HG03442 (cell line): ENCODE measurements at regions not wholly inside any gene's neighbourhood (a gene's known extent, or its start where the extent isn't known, plus 50 kb on each side); places are given as distances from the start of the nearest gene placed in this dataset.

ENCODE experiments used
- ATAC-seq: cut with Tn5 transposase; IDR thresholded peaks from one replicate; pipeline ENCODE4 v1.9.1; 2021; ENCODE audit warnings: mild to moderate bottlenecking, moderate library complexity; ENCODE audit not compliant: unreplicated experiment

DNA sequence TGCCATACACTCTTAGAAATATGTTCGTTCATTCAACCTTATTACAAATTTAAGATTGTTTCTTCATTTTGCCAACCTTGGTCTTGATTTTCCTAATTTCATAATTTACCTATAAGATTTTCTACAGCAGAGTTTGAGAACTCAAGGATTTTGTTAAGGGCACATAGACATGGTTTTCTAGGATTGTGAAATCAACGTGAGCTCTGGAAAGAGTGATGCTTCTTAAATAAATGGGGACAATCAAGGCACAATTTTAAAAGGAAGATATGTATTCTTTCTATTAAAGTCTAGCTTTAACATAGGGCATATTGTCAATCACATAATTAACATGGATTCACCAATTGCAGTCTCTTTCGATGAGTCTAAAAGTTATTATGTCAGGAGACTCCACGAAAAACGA, 174.2 kb upstream of the PHF14 start:
- no peak for ATAC-seq

DNA sequence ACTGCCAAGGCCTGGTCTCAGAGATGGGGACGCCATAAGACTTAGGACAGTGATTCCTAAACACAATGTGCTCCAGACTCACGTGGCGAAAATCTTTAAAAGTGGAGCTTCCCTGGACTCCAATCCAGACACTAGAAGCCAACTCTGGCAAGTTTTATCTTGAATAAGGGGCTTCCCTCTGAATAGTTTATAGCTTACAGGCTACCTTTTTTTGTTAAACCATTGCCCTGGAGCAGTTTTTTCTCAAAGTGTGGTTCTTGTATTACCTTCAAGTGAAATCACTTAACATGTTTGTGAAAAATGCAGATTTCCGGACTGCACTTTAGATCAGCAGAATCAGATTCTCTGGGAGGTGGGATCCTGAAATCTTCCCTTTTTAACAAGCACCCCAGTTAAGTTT, 171.7 kb upstream of the PHF14 start:
- no peak for ATAC-seq

DNA sequence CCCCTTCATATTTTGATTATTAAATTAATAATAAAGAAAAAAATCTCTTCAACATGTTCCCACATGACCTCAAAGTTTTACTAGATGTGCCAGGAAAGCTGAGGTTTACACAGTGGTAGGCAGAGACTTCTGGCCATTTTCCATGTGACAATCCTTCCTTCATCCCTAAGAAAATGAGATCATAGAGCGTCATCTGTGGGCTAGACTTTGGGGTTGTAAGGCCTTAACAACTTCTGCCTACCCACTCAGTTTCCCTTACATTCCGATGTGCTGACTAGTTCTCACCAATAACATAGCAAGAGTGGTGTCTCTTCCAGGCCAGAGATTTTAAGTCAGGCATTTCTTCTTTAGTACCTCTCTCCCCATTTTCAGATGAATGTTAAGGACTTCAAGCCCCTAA, 171.1 kb upstream of the PHF14 start:
- ATAC-seq: no peak

DNA sequence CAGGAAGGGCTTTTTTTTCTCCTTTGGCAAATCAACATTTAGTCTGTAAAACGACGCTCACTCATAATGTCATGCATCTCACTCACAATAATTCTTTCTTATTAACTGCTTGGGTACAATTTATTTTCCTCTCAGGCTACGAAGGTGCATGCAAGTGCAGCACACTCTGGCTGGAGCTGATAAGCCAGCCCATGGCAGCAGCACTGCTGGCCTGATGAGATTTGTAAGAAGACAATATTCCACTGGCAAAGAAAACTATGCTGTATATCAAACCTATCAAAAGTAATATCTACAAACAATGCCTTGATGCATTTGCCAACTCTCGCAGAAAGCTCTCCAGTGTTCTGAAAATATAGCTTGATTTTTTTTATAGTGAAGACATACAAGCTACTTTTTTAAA, 170.0 kb upstream of the PHF14 start:
- no peak for ATAC-seq

DNA sequence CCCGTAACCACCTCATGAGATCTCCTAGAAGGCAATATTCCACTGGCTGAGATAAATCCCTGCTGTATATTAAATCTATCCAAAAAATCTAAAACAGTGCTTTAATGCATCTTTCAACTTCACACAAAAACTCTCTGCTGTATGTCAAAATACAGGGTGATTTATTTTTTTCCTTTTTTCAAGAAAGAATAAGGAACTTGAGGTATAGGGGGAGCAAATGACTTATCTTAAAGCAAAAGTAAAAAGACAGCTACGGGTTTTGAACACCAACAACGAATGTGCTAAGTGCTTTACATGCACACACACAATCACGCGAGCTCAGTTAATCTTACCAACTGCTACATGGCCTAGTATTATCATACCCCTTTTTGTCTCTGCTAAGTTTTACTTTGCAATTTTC, 168.9 kb upstream of the PHF14 start:
- ATAC-seq: no peak

DNA sequence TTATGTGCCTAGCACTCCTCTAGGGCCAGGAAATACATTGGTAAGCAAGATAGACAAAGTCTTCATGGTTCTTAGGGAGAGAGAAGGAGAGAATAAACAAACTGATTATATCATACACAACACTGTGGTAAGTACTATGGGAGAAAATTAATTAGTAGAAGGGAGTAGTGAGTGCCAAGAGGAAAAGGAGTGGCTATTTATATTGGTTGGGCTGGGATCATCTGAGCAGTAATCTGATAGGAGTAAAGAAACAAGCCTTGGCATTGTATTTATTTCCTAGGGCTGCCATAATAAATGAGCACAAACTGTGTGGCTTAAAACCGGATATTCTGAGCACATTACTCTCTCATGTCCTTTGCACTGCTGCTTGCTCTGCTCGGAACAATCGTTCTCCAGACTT, 158.1 kb upstream of the PHF14 start:
- ATAC-seq: no peak

DNA sequence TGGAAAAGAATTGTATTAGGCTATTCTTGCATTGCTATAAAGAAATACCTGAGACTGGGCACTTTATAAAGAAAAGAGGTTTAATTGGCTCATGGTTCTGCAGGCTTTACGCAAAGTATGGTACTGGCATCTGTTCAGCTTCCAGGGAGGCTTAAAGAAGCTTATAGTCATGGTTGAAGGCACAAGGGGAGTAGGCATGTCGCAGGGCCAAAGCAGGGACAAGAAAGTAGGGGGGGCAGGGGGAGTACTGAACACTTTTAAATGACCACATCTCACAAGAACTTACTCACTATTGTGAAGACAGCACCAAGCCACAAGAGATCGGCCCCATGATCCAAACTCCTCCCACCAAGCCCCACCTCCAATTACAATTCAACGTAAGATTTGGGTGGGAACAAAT, 152.5 kb upstream of the PHF14 start:
- ATAC-seq: no peak

DNA sequence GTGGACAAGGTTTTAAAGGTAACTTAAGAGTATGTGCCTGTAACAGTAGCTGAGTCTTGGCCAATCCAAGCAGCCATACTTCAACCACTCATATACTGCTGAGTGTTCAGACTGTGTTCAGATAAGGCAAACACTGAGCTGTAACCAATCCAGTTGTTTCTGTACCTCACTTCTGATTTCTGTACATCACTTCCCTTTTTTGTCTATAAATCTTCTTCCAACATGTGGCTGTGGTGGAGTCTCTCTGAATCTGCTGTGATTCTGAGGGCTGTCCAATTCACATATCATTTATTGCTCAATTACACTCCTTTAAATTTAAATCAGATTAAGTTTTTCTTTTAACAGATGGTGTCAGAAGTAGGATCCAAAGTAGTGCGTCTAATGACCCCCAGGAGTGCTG, 149.5 kb upstream of the PHF14 start:
- no peak for ATAC-seq

DNA sequence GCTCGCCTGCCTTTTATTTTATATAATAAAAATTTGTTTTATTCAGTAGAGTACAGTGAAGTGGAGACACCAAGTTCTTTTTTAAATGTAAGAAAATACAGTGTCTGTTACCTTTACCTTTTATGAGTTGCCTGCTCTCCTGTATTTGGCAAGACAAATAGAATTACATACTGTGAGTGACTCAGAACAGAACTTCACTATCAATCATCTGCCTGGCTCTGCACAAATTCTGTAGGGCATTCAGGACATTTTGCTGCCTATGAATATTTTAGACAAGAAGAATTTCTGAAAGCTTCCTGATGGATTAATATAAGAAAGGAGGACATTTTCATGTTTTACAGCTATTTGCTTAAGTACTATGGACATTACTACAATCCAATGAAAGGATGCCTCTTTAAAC, 135.4 kb upstream of the PHF14 start:
- no peak for ATAC-seq

DNA sequence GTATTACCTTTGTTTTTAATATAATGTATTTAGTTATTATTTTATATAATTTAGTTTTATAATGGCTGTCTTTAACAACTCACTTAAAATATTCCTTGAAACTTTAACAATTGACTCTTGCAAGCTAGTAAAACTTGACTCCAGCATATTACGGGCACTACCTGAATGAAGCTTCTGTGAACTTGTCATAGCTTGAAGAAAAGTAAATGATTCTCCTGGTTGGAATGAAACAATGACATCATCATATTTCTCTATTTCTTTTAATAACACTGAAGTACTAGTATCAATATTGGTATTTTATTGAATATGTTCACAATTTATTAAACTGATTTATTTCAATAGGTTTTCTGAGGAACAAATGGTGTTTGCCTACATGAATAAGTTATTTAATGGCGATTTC, 128.4 kb upstream of the PHF14 start:
- no peak for ATAC-seq

DNA sequence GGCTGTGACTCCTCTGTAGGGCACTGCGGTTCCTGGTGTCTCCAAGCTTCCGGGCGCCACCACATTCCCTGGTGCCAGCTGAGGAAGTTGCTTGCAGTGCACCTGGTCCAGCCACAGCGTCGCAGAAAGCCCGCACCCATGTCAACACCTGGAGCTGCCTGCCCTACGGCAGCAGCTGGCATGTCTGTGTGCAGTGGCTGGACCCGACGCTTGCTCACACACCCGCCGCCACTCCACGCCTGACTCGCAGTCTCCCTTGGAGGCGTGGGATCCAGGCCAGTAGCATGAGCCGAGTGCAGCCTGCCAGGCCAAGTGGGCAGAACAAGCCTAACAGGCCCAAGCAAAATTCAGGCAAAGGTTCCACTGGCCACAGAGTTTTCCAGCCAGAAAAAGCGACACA, 118.1 kb upstream of the PHF14 start:
- no peak for ATAC-seq

DNA sequence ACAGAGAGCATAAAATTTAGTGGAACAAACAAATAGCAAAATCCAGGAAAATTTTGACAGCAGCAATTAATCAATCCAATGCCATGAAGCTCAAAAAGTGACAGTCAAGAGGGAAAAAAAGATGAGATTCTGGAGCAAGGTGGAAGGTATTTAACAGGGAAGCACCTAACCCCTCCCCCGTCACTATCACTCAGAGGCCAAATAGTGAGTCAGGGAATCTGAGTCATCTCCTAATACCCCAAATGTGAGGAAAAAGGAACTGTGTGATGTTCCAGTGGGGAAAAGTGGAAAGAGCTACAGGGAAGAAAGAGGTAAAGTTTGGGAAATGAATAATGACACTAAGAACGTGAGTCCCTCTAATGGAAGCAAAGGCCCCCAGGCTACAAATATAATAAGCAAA, 113.2 kb upstream of the PHF14 start:
- no peak for ATAC-seq

DNA sequence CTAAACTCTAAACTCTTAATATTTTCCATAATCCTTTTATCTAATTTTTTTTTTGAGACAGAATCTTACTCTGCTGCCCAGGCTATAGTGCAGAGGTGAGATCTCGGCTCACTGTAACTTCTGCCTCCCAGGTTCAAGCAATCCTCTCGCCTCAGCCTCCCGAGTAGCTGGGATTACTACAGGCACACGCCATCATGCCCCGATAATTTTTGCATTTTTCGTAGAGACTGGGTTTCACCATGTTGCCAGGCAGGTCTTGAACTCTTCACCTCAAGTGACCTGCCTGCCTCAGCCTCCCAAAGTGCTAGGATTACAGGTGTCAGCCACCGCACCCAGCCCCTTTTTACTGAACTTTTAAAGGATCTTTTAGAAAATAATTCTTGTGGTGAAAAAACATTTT, 110.2 kb upstream of the PHF14 start:
- ATAC-seq: no peak

DNA sequence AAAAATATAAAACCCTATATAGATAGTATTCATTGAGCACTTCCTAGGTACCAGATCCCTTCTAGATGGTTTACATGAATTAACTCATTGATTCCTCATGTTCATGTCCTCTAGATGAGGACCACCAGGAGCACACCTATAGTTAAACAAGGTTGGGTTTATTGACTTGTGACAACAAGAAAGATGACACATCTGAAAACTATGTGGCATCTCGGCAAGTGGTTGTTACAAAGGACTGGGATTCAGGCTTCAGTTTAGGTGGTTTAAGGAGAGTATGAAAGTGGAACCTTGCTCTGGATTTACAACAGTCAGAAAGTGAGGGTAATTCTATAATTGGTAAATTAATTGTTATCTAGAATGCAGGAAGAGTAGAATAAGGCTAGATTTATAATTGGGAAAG, 99.0 kb upstream of the PHF14 start:
- no peak for ATAC-seq

DNA sequence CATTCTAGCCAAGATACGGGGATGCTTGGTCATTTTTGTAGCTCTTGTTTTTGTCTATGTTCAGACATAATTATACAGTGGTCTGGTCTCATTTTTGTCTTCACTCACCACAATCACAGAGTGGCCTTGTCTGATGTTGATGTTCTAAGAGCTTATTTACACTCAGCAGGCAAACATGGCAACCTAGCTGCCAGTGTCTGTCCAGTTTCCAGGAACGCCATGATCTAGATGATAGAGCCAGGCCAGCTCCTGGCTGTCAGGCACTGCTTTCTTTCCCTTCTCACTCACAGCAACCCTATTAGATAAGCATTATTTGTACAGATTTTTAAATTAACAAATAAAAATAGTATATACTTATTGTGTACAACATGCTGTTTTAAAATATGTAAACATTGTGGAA, 98.6 kb upstream of the PHF14 start:
- no peak for ATAC-seq

DNA sequence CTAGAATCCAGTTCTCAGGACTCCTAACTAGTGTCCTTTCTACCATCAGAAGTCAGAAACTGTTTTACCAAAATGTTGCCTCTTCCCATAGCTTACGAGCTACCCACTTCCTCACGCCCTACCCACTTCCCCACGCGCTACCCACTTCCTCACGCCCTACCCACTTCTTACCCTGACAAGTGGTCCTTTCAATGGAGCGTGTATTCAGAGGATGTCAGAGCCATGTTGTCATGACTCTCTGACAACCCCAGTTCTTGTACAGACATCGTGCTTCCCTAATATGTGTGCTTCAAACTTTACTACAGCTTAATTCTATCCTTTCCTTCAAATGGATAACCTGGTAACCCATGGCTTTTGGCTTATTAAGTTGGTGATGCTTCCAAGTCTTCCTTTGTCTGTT, 84.8 kb upstream of the PHF14 start:
- ATAC-seq: no peak

DNA sequence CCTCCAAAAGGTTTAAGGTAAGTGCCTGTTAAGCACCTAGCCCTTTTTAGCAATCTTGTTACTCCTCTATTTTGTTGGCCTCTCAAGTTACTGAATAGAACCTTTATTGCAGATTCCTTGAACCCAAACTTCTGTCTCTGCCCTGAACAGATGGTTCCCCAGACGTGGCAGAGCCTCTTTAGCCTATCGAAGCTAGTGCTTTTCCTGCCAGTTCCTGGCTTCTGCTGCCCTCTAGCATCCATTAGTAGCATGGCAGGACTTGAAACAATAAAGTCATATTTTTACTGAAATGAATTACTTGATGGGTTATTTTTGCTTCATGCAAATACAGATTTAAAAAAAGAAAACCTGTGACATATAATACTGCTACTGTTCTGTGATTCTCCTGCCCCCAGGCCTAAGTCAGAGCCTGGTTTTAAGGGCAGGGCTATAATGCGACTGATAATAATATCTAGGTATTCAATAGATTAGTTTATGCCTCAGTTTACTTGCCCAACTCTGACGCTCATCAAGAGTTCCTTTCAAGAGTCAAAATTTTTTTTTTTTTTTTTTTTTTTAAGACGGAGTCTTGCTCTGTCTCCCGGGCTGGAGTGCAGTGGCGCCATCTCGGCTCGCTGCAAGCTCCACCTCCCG, 84.3 kb upstream of the PHF14 start:
- ATAC-seq: peak; percentile 98

DNA sequence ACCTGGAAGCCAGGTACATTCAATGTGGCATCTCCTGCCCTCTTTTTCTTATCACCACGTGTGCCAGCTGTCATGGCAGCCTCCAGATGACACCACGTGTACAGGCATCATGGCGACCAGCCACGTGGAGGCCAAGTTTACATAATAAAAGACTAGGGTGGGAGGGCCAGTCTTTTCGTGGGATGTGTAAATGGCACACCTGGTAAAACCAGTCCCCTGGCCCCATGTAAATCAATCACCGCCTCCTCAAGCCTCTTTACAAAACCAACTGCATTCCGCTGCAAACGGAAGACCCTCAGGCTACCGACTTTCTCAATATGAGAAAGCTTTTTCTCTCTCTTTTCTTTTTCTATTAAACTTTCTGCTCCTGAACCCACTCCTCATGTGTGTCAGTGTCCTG, 65.1 kb upstream of the PHF14 start:
- no peak for ATAC-seq

DNA sequence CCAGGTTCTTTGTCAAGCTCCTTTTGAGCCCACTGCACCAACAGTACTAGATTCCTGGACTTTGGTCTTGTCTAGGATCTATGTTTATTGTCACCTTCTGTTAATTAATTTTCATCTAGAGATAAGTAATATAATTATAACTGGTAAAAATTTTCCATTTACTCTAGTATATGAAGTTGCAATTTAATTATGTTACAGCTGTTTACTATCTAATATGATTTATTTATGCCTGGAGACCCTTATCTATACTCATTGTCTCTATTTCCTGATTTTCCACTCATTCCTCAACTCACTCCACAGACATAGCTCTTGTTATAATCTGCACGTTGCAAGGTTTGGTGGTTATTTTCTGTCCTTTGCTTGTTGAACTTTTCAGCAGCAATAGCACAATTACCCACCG, 63.2 kb upstream of the PHF14 start:
- no peak for ATAC-seq

DNA sequence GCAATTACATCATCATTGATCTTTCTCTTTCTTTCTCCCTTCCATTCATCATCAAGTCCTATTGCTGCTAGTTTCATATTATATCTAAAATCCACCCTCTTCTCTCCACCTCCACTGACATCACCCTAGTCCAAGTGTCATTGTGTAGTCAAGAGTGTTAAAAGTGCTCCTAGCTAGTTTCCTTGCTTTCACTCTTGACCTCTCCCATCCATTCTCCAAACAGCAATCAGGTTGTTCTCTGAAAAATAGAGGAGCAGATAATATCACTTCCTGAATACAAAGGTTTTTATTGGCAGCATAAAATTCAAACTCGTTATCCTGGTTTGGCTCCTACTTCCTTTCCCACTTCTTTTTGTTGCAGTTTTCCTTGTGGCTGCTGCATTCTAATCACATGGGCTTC, 61.6 kb upstream of the PHF14 start:
- ATAC-seq: no peak

DNA sequence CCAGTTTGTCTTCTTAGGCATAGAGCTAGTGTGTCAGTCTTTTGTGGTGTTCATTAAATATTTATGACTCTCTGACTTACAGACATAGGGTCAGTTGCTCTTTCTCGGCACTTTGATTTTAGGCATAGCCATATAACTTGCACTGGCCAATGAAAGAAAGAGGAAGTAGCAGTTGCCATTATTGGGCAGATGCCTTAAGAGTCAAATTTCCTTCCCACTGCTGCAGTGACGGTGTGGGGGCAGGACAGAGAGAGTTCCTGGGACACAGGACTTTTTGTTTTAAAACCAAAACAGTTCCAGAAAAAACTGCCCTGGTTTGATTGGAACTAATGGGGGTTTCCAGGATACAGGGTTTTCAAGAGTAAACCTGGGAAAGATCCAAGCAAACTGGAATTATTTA, 60.2 kb upstream of the PHF14 start:
- no peak for ATAC-seq

DNA sequence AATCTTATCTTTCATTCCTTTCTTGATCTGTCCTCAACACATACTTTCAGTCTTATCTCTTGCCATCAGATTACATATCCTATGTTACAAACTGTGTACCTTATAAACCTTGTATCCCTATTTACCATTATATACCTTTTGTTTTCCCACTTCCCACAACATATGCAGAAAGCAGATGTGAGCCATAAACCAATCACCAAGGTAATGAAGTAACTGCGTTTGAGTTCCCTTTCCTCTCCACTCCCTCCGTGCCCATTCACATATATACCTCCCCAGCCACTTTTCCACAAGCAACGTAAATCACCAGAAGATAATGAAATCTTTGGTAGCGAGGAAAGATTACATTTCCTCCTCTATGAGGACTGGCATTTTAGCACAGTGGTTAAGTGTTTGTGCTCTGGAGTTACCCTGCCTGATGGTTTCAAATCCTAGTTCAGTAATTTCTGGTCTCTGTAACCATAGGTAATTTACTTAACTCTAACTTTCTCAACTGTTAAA, 55.5 kb upstream of the PHF14 start:
- ATAC-seq: no peak

DNA sequence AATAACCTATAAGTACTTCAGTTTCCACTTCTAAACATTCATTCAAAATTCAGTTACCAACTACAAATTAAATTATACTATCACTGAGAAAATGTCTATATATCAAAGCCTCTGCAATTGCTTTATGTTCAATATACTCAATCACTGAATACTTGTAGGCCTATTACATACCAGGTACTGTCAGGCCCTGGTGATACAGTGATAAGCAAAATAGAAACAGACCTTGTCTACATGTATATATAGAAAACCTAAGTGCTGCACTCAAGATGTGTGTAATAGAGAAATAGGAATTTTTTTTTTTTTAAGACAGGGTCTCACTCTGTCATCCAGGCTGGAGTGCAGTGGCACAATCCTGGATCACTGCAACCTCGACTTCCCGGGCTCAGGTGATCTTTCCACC, 53.7 kb upstream of the PHF14 start:
- no peak for ATAC-seq
